ENCODE measurements at regions not wholly inside any gene's neighbourhood (a gene's known extent, or its start where the extent isn't known, plus 50 kb on each side); places are given as distances from the start of the nearest gene placed in this dataset.
"Not testable (repeated sequence)": the region's sequence is repeated elsewhere in the genome, so short reads cannot be mapped to it uniquely, and the experiment has no call there.

GRCh38 chr5:25764733-25765132, 1120.0 kb upstream of the CDH10 start:
- no peak for DNase-seq

- DNase-seq: no peak
Observed at GRCh38 chr5:25763781-25764180, 1119.0 kb upstream of the CDH10 start.

GRCh38 chr5:25754895-25755294, 1110.1 kb upstream of the CDH10 start:
- DNase-seq: peak; percentile 3

GRCh38 chr5:25744908-25745307, 1100.1 kb upstream of the CDH10 start:
- no peak for DNase-seq

GRCh38 chr5:25716680-25717079, 1071.9 kb upstream of the CDH10 start:
- no peak for DNase-seq

- DNase-seq: no peak
Observed at GRCh38 chr5:25713259-25713658, 1068.5 kb upstream of the CDH10 start.

GRCh38 chr5:25707093-25707492, 1062.3 kb upstream of the CDH10 start:
- no peak for DNase-seq

GRCh38 chr5:25701936-25702335, 1057.2 kb upstream of the CDH10 start:
- no peak for DNase-seq

GRCh38 chr5:25694801-25695200, 1050.0 kb upstream of the CDH10 start:
- no peak for DNase-seq

- DNase-seq: no peak
Observed at GRCh38 chr5:25688156-25688555, 1043.4 kb upstream of the CDH10 start.

- no peak for DNase-seq
Observed at GRCh38 chr5:25669645-25670401, 1025.0 kb upstream of the CDH10 start.

- DNase-seq: no peak
Observed at GRCh38 chr5:25662610-25663009, 1017.8 kb upstream of the CDH10 start.

GRCh38 chr5:25650316-25650715, 1005.5 kb upstream of the CDH10 start:
- not testable (repeated sequence) for DNase-seq

- DNase-seq: peak; percentile 16
Observed at GRCh38 chr5:25649628-25650265, 1005.0 kb upstream of the CDH10 start.

- no peak for DNase-seq
Observed at GRCh38 chr5:25646421-25647341, 1001.9 kb upstream of the CDH10 start.

- no peak for DNase-seq
Observed at GRCh38 chr5:25641124-25641523, 996.3 kb upstream of the CDH10 start.

- no peak for DNase-seq
Observed at GRCh38 chr5:25619273-25619672, 974.5 kb upstream of the CDH10 start.

GRCh38 chr5:25618821-25619220, 974.0 kb upstream of the CDH10 start:
- DNase-seq: no peak

GRCh38 chr5:25614466-25614865, 969.7 kb upstream of the CDH10 start:
- DNase-seq: no peak

- DNase-seq: no peak
Observed at GRCh38 chr5:25604681-25605080, 959.9 kb upstream of the CDH10 start.

- no peak for DNase-seq
Observed at GRCh38 chr5:25579111-25579510, 934.3 kb upstream of the CDH10 start.

- no peak for DNase-seq
Observed at GRCh38 chr5:25573691-25574090, 928.9 kb upstream of the CDH10 start.

GRCh38 chr5:25570067-25570583, 925.3 kb upstream of the CDH10 start:
- no peak for DNase-seq
